Mesothelial cell of epicardium (in vitro differentiated cells): ENCODE measurements at regions not wholly inside any gene's neighbourhood (a gene's known extent, or its start where the extent isn't known, plus 50 kb on each side); places are given as distances from the start of the nearest gene placed in this dataset.
A peak's percentile ranks its signal among the peaks of the same experiment; 100 is the strongest.

Experiments used
- DNase-seq, 2 experiments: peaks; one replicate each; pipeline ENCODE4 v3.0.0; 2021; ENCODE audit warnings: low spot score in 2 of 2; ENCODE audit not compliant: unreplicated experiment in 2 of 2
- H3K27ac Mint-ChIP-seq: 2 replicates; pipeline ENCODE4 v1.8.0; 2021; ENCODE audit warnings: mixed read lengths
- H3K27me3 Mint-ChIP-seq: 2 replicates; pipeline ENCODE4 v1.8.0; 2021; ENCODE audit warnings: low read depth, mixed read lengths
- H3K36me3 Mint-ChIP-seq: 2 replicates; pipeline ENCODE4 v1.8.0; 2021; ENCODE audit warnings: mixed read lengths
- H3K4me1 Mint-ChIP-seq: 2 replicates; pipeline ENCODE4 v1.8.0; 2021; ENCODE audit warnings: mixed read lengths
- H3K4me3 Mint-ChIP-seq: 2 replicates; pipeline ENCODE4 v1.8.0; 2021; ENCODE audit warnings: mild to moderate bottlenecking, moderate library complexity, mixed read lengths
- H3K9me3 Mint-ChIP-seq: 2 replicates; pipeline ENCODE4 v1.8.0; 2021; ENCODE audit warnings: mixed read lengths
- TF ChIP-seq, protein P1 (sequence below): fragments of 200-600 bp; sonication (generic); IDR thresholded peaks from one replicate; pipeline ENCODE4 v1.5.0; 2021; ENCODE audit warnings: antibody characterized with exemption; ENCODE audit not compliant: unreplicated experiment

DNA sequence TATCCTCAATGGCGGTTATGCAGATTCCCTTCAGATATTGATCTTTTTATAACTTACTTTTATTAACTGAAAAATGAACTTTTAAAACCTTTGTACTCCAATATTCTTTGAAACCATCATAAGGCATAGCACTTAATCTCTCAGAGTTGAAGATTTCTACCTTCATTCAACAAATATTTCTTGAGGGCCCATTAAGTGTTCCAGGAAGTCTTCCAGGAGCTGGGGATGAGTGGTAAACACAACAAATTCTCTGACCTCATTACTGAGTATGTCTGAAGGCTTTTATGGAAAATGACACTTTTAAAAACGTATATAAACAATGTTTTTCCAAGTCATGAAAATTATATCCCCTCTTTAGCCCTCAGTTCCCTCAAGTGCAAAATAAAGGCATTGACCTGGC is 575.3 kb upstream of the IL12A start:
- peaks cover 6% of the 10 kb centered on the region for H3K36me3 Mint-ChIP-seq
- H3K4me3 Mint-ChIP-seq = no peak overlapping the region
- TF ChIP-seq, protein P1, sequence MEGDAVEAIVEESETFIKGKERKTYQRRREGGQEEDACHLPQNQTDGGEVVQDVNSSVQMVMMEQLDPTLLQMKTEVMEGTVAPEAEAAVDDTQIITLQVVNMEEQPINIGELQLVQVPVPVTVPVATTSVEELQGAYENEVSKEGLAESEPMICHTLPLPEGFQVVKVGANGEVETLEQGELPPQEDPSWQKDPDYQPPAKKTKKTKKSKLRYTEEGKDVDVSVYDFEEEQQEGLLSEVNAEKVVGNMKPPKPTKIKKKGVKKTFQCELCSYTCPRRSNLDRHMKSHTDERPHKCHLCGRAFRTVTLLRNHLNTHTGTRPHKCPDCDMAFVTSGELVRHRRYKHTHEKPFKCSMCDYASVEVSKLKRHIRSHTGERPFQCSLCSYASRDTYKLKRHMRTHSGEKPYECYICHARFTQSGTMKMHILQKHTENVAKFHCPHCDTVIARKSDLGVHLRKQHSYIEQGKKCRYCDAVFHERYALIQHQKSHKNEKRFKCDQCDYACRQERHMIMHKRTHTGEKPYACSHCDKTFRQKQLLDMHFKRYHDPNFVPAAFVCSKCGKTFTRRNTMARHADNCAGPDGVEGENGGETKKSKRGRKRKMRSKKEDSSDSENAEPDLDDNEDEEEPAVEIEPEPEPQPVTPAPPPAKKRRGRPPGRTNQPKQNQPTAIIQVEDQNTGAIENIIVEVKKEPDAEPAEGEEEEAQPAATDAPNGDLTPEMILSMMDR = no peak
- H3K27me3 Mint-ChIP-seq = no peaks in the 10 kb centered on the region
- peaks cover 9% of the 10 kb centered on the region for H3K4me1 Mint-ChIP-seq
- H3K9me3 Mint-ChIP-seq = peaks cover 32% of the 10 kb centered on the region
- no peak overlapping the region for H3K27ac Mint-ChIP-seq
- DNase-seq = no peak

DNA sequence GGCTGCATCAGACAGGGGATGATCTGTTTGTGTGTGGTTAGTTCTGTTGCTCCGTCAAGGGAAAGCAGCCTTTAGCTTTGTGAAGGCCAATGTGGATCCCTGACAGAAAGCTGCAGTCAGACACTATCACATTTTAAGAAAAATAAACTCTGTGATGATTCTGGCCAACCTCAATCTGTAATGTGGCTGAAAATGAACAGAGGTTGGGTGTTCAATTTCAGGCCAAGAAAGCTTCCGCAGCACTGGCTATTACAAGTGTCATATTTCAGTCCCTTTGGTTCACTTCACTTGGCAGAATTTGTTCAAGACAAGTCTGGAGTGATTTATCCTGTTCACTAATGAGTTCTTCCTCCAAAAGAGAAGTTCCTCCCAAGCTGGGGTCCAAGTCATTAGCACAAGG is 571.8 kb upstream of the IL12A start:
- Mint-ChIP-seq H3K36me3 (no peaks in the 10 kb centered on the region), H3K4me3 (no peak overlapping the region), H3K4me1 (peaks cover 17% of the 10 kb centered on the region), H3K27ac (no peak overlapping the region), H3K9me3 (peaks cover 12% of the 10 kb centered on the region), H3K27me3 (no peaks in the 10 kb centered on the region)
- DNase-seq = no peak
- TF ChIP-seq, protein P1 = no peak

DNA sequence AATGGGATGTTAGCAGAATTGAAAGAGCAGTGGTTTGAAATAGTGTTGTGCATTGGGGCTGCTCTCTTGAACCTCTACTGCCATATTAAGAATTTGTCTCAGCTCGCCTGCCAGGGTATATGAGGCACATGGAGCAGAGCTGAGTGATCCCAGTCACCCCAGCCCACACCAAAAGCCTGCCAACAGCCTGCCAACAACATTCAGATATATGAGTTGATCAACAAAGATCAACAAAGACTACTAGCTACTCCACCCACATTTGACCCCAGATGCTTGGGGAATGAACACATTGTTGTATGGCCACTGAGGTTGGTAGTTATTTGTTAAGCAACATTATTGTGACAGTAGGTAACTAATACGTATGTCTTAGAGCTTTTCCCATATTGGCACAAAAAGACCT is 570.9 kb upstream of the IL12A start:
- TF ChIP-seq, protein P1 = no peak
- Mint-ChIP-seq H3K27ac (no peak overlapping the region), H3K27me3 (no peaks in the 10 kb centered on the region), H3K36me3 (peaks cover under 1% of the 10 kb centered on the region), H3K9me3 (peaks cover 14% of the 10 kb centered on the region), H3K4me1 (peaks cover 17% of the 10 kb centered on the region), H3K4me3 (no peak overlapping the region)
- no peak for DNase-seq

DNA sequence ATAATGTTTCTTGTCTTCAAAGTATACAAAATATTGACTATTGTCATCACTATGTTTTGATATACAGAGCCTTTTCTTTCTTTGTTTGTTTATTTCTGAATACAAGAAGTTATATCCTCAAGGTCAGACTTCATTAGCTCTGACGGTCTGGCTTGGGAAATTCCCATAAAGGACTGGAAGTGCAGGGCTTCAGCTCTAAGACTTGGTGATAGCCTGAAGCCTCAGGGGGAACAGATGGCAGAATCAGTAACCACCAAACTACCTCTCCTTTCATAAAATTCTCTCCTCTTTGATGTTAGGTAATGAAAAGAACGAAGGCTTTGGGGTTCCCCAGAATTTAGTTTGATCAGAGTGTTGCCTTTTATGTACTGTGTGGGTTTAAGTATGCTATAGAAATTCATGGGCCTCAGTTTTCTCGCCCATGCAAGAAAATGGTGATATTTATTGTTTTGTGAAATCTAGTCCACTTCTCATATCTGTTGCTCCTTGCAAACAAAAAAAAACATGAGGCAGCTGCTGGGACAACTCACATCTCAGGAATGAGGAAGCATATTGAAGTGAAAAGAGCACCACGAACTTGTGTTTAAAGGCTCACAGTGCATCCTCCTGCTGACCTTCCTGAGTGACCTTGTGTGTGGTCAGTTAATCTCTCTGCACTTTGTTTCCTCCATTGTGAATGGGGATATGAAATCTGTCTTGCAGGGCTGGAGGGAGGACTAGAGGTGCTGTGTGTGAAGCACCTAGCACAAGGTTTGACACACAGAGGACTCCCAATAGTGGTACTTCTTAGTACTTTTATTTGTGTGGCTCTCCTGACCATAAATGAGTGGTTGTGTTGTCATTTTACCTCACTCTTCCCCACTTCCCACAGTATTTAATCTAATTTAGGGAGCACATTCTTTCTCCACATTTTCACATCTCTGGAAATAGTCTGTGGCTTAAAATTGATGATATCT is 569.8 kb upstream of the IL12A start:
- TF ChIP-seq, protein P1 = no peak
- Mint-ChIP-seq H3K27ac (peak overlapping the region; percentile 82), H3K4me1 (peaks cover 17% of the 10 kb centered on the region), H3K9me3 (peaks cover 14% of the 10 kb centered on the region), H3K4me3 (no peak overlapping the region), H3K27me3 (no peaks in the 10 kb centered on the region), H3K36me3 (peaks cover 1% of the 10 kb centered on the region)
- no peak for DNase-seq

- no peaks in the 10 kb centered on the region for H3K4me1 Mint-ChIP-seq
- H3K9me3 Mint-ChIP-seq = peaks cover 5% of the 10 kb centered on the region
- no peak overlapping the region for H3K27ac Mint-ChIP-seq
- no peak overlapping the region for H3K4me3 Mint-ChIP-seq
- TF ChIP-seq, protein P1 = no peak
- no peaks in the 10 kb centered on the region for H3K27me3 Mint-ChIP-seq
- no peaks in the 10 kb centered on the region for H3K36me3 Mint-ChIP-seq
- DNase-seq = no peak
Measured at GRCh38 chr3:159429702-159430101, 558.9 kb upstream of the IL12A start.
